IMR-90 (cell line): ENCODE measurements at regions not wholly inside any gene's neighbourhood (a gene's known extent, or its start where the extent isn't known, plus 50 kb on each side); places are given as distances from the start of the nearest gene placed in this dataset.

ENCODE experiments used
- BHLHE40 ChIP-seq: fragments of 150-350 bp; IDR thresholded peaks from 2 replicates; pipeline ENCODE4 v1.6.1; 2016; ENCODE audit warnings: mild to moderate bottlenecking, low read depth, low read length
- MXI1 ChIP-seq: IDR thresholded peaks from 2 replicates; pipeline ENCODE4 v1.6.1; 2012; ENCODE audit warnings: low read depth, mild to moderate bottlenecking, low read length, moderate library complexity, borderline replicate concordance
- POLR2A ChIP-seq: IDR thresholded peaks from 2 replicates; pipeline ENCODE4 v1.6.1; 2012; ENCODE audit warnings: mild to moderate bottlenecking, low read depth, low read length
- RAD21 ChIP-seq: IDR thresholded peaks from 2 replicates; pipeline ENCODE4 v1.6.1; 2012; ENCODE audit warnings: low read length, improper control_type of control experiment
- RCOR1 ChIP-seq: IDR thresholded peaks from 2 replicates; pipeline ENCODE4 v1.6.1; 2012; ENCODE audit warnings: mild to moderate bottlenecking, low read length, improper control_type of control experiment; ENCODE audit not compliant: insufficient replicate concordance
- RFX5 ChIP-seq: IDR thresholded peaks from 2 replicates; pipeline ENCODE4 v1.8.0; 2012; ENCODE audit warnings: low read depth, mild to moderate bottlenecking, low read length, moderate library complexity
- TF ChIP-seq, protein P1 (sequence below): fragments of 150-350 bp; IDR thresholded peaks from 2 replicates; pipeline ENCODE4 v1.6.1; 2017; ENCODE audit warnings: mild to moderate bottlenecking, antibody characterized with exemption, low read length, low read depth
- TF ChIP-seq, protein P2 (sequence below): conservative IDR thresholded peaks from 2 replicates; pipeline ENCODE4 v1.5.1; 2012; ENCODE audit warnings: mild to moderate bottlenecking, low read depth, low read length, improper control_type of control experiment

DNA sequence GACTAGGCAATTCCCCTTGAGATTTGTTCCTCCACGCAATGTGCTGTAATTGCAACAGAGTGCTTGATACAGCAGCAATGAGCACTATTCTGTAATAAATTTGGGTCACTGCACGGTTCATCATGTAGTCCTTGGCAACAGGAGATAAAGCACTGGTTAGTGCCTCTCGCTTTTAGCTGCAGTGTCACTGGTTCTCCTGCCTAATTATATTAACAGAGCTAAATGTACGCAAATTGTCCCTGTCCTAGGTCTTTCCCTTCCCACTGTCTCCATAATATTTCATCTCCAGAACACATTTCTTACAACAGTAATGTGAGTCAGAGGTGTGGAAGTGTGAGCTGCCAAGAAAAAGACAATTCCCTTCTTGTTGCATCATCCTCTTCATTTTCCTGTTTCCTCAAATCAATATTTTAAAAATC, 553.1 kb downstream of the ZNF608 start:
- TF ChIP-seq POLR2A (no peak), BHLHE40 (no peak), RAD21 (no peak), MXI1 (no peak), RFX5 (no peak), RCOR1 (no peak)
- TF ChIP-seq, protein P1, sequence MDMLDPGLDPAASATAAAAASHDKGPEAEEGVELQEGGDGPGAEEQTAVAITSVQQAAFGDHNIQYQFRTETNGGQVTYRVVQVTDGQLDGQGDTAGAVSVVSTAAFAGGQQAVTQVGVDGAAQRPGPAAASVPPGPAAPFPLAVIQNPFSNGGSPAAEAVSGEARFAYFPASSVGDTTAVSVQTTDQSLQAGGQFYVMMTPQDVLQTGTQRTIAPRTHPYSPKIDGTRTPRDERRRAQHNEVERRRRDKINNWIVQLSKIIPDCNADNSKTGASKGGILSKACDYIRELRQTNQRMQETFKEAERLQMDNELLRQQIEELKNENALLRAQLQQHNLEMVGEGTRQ, result no peak
- TF ChIP-seq, protein P2, sequence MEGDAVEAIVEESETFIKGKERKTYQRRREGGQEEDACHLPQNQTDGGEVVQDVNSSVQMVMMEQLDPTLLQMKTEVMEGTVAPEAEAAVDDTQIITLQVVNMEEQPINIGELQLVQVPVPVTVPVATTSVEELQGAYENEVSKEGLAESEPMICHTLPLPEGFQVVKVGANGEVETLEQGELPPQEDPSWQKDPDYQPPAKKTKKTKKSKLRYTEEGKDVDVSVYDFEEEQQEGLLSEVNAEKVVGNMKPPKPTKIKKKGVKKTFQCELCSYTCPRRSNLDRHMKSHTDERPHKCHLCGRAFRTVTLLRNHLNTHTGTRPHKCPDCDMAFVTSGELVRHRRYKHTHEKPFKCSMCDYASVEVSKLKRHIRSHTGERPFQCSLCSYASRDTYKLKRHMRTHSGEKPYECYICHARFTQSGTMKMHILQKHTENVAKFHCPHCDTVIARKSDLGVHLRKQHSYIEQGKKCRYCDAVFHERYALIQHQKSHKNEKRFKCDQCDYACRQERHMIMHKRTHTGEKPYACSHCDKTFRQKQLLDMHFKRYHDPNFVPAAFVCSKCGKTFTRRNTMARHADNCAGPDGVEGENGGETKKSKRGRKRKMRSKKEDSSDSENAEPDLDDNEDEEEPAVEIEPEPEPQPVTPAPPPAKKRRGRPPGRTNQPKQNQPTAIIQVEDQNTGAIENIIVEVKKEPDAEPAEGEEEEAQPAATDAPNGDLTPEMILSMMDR, result no peak
